A673 (cell line): ENCODE measurements at regions not wholly inside any gene's neighbourhood (a gene's known extent, or its start where the extent isn't known, plus 50 kb on each side); places are given as distances from the start of the nearest gene placed in this dataset.

Source experiments
- BruUV-seq: library from RNA; stranded (reverse); fragments of 400-500 nt; replicated peaks from 2 replicates; lab custom pipeline; 2021; lab: Mats Ljungman, UMichigan
- CTCF ChIA-PET: fragments of 300-600 bp; sonication (Branson Sonifier 250); formaldehyde crosslinking; loops from one replicate; lab custom pipeline; 2022; ENCODE audit warnings: antibody characterized with exemption; lab: Charles Lee
- POLR2A ChIA-PET: fragments of 300-600 bp; sonication (Branson Sonifier 250); formaldehyde crosslinking; loops from one replicate; lab custom pipeline; 2022; ENCODE audit warnings: antibody characterized with exemption; ENCODE audit not compliant: low non-redundant PET; lab: Charles Lee
- DNase-seq: peaks from one replicate; pipeline ENCODE4 v3.0.0-alpha.2; 2015; ENCODE audit warnings: low spot score
- H3K27ac ChIP-seq: fragments of 200-600 bp; sonication (generic); 2 replicates; pipeline ENCODE4 v1.5.1; 2016; ENCODE audit warnings: mixed run types, low read depth, mild to moderate bottlenecking, mixed read lengths, antibody characterized with exemption, low read length; ENCODE audit not compliant: poor library complexity, severe bottlenecking
- H3K27me3 ChIP-seq: fragments of 200-600 bp; sonication (generic); replicated peaks from 2 replicates; pipeline ENCODE4 v1.6.1; 2017; ENCODE audit warnings: mixed run types, low read depth, mild to moderate bottlenecking, mixed read lengths, antibody characterized with exemption, low read length; ENCODE audit not compliant: insufficient read depth, poor library complexity
- H3K36me3 ChIP-seq: fragments of 200-600 bp; sonication (generic); 2 replicates; pipeline ENCODE4 v1.6.1; 2016; ENCODE audit warnings: mixed run types, mild to moderate bottlenecking, mixed read lengths, antibody characterized with exemption, low read length; ENCODE audit not compliant: insufficient read depth, poor library complexity, severe bottlenecking
- H3K4me1 ChIP-seq: fragments of 200-600 bp; sonication (generic); 2 replicates; pipeline ENCODE4 v1.6.1; 2017; ENCODE audit warnings: mixed run types, mild to moderate bottlenecking, mixed read lengths, antibody characterized with exemption, low read length; ENCODE audit not compliant: insufficient read depth, poor library complexity, severe bottlenecking
- H3K4me3 ChIP-seq: fragments of 200-600 bp; sonication (generic); 2 replicates; pipeline ENCODE4 v1.5.1; 2016; ENCODE audit warnings: low read depth, mixed run types, mild to moderate bottlenecking, mixed read lengths, low read length; ENCODE audit not compliant: poor library complexity, severe bottlenecking
- H3K9me3 ChIP-seq: fragments of 200-600 bp; sonication (generic); 2 replicates; pipeline ENCODE4 v1.6.1; 2016; ENCODE audit warnings: mixed run types, low read depth, mild to moderate bottlenecking, mixed read lengths, antibody characterized with exemption, low read length; ENCODE audit not compliant: poor library complexity, severe bottlenecking
- EZH2 ChIP-seq: fragments of 200-600 bp; sonication (generic); IDR thresholded peaks from 2 replicates; pipeline ENCODE4 v1.6.1; 2017; ENCODE audit warnings: borderline replicate concordance, low read depth, mild to moderate bottlenecking, mixed read lengths, antibody characterized with exemption, low read length; ENCODE audit not compliant: poor library complexity, severe bottlenecking
- intact Hi-C: fragments of 100-400 bp; cut with micrococcal nuclease; formaldehyde crosslinking; loops from one replicate; pipeline ENCODE4 v1.10.0; 2022; ENCODE audit not compliant: unreplicated experiment
- TF ChIP-seq, protein P1 (sequence below): fragments of 300-800, 200-600 bp; sonication (generic); conservative IDR thresholded peaks from 2 replicates; pipeline ENCODE4 v1.5.1; 2017; ENCODE audit warnings: low read depth, mild to moderate bottlenecking, antibody characterized with exemption, low read length, moderate library complexity, mixed read lengths

DNA sequence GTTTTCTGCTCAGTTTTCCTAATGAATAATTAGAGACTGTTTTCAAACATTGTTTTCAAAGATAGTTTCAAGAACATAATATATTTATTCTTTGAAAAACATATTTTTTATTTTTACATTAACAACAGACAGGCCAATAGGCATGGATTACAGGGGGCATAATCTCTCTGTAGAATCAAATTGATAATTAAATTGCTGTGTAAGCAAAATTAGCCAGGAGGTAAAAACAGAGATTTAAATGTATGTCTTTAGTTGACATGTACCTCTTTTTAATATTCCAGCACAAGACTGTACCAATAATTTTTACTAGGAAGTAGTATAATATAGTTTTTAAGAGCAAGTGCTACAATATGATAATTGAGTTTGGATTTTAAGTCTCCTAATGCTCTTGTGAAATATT is 1444.5 kb downstream of the BRINP3 start:
- H3K9me3 ChIP-seq, result no peaks in the 10 kb centered on the region
- intact Hi-C loops, result no loop called here
- no peak for DNase-seq
- TF ChIP-seq, protein P1, sequence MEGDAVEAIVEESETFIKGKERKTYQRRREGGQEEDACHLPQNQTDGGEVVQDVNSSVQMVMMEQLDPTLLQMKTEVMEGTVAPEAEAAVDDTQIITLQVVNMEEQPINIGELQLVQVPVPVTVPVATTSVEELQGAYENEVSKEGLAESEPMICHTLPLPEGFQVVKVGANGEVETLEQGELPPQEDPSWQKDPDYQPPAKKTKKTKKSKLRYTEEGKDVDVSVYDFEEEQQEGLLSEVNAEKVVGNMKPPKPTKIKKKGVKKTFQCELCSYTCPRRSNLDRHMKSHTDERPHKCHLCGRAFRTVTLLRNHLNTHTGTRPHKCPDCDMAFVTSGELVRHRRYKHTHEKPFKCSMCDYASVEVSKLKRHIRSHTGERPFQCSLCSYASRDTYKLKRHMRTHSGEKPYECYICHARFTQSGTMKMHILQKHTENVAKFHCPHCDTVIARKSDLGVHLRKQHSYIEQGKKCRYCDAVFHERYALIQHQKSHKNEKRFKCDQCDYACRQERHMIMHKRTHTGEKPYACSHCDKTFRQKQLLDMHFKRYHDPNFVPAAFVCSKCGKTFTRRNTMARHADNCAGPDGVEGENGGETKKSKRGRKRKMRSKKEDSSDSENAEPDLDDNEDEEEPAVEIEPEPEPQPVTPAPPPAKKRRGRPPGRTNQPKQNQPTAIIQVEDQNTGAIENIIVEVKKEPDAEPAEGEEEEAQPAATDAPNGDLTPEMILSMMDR, result no peak
- no peak for TF ChIP-seq EZH2
- BruUV-seq, result no TSS peak
- ChIA-PET POLR2A (no interaction called here), CTCF (no interaction called here)
- no peaks in the 10 kb centered on the region for H3K4me1 ChIP-seq
- H3K36me3 ChIP-seq, result no peaks in the 10 kb centered on the region
- no peak overlapping the region for H3K27ac ChIP-seq
- no peaks in the 10 kb centered on the region for H3K27me3 ChIP-seq
- no peak overlapping the region for H3K4me3 ChIP-seq

DNA sequence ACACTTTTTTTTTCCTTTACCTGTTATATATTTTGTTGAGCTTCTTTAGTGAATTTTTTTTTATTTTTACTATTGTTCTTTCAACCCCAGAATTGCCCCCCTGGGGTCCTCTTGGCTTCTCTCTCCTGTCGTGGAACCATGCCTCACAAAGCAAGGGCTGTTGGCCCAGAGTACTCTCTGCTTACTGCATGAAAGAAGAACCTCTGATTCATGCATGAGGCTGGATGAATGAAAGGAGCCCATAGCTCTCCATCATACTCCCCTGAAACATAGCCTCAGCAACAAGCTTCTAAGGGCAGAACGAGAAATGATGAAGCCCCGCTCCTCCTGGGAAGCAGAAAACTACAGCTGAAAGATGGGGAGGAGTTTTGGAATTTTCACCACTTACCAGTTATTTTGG is 1441.0 kb downstream of the BRINP3 start:
- CTCF ChIA-PET, result no interaction called here
- POLR2A ChIA-PET, result no interaction called here

DNA sequence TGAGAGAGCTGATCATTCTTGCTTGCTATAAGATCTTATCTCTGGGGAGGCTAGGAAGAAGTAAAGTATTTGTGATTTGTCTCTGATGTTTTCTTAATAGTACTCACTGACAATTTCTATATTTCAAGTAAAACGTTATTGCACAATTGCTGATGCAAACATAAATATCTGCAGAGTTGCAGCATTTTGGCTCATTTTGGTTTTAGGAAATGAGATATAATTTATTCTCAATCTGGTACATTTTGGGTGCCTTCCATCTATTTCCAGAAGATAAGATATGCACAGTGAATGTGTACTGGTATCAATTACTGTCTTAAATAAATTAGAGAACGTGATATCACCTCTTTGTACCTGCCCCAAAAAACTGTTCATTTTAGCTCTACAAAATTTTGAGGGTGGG is 1431.5 kb downstream of the BRINP3 start:
- CTCF ChIA-PET, result no interaction called here
- POLR2A ChIA-PET, result no interaction called here
- no TSS peak for BruUV-seq
- Histone ChIP-seq H3K9me3 (no peaks in the 10 kb centered on the region), H3K27me3 (no peaks in the 10 kb centered on the region), H3K36me3 (no peaks in the 10 kb centered on the region), H3K4me3 (no peak overlapping the region), H3K4me1 (no peaks in the 10 kb centered on the region), H3K27ac (no peak overlapping the region)
- no peak for DNase-seq
- no peak for TF ChIP-seq EZH2
- TF ChIP-seq, protein P1, result no peak
- intact Hi-C loops, result no loop called here

More for the DNA sequence above, 1441.0 kb downstream of the BRINP3 start:
- TF ChIP-seq, protein P1, result no peak
- no peak for TF ChIP-seq EZH2
- H3K27me3 ChIP-seq, result no peaks in the 10 kb centered on the region
- BruUV-seq, result no TSS peak
- intact Hi-C loops, result no loop called here
- H3K4me1 ChIP-seq, result no peaks in the 10 kb centered on the region
- H3K9me3 ChIP-seq, result no peaks in the 10 kb centered on the region
- no peak for DNase-seq
- H3K27ac ChIP-seq, result no peak overlapping the region
- H3K4me3 ChIP-seq, result no peak overlapping the region
- no peaks in the 10 kb centered on the region for H3K36me3 ChIP-seq
